IPS-15b (cell line): ENCODE measurements at regions not wholly inside any gene's neighbourhood (a gene's known extent, or its start where the extent isn't known, plus 50 kb on each side); places are given as distances from the start of the nearest gene placed in this dataset.
"Not testable (repeated sequence)": the region's sequence is repeated elsewhere in the genome, so short reads cannot be mapped to it uniquely, and the experiment has no call there.

Source experiments
- H3K27me3 ChIP-seq: one replicate; pipeline ENCODE4 v1.6.1; 2013; ENCODE audit warnings: low read length; ENCODE audit not compliant: control insufficient read depth, insufficient read depth
- H3K36me3 ChIP-seq: one replicate; pipeline ENCODE4 v1.6.1; 2013; ENCODE audit warnings: low read length; ENCODE audit not compliant: control insufficient read depth, insufficient read depth
- H3K4me1 ChIP-seq: one replicate; pipeline ENCODE4 v1.6.1; 2013; ENCODE audit warnings: mild to moderate bottlenecking, low read length; ENCODE audit not compliant: control insufficient read depth, insufficient read depth
- H3K4me3 ChIP-seq: one replicate; pipeline ENCODE4 v1.5.1; 2013; ENCODE audit warnings: low read depth, low read length
- H3K9ac ChIP-seq: one replicate; pipeline ENCODE4 v1.6.1; 2013; ENCODE audit warnings: low read depth, mild to moderate bottlenecking, low read length
- H3K9me3 ChIP-seq: one replicate; pipeline ENCODE4 v1.6.1; 2013; ENCODE audit warnings: mild to moderate bottlenecking, low read length; ENCODE audit not compliant: control insufficient read depth, insufficient read depth

DNA sequence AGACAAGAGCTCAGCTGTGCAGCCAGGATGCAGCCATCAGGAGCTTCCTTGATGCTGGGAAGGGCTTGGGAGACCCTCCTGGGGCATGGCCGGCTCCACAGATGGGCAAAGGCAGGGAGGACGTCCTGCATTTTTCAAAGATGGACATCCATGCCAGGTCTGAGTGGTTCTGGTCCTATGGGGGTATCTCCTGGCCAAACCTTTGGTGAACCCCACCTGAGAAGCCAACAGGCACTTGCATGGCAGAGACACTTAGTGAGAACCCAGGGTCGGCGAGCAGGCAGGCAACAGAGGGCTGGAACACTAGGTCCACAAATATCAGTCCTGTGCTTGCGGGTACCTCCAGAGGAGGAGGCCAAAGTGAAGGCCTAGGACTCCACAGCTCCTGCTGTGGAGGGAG is 70.0 kb downstream of the KCTD15 start:
- no peak overlapping the region for H3K9ac ChIP-seq
- peaks cover 7% of the 10 kb centered on the region for H3K4me1 ChIP-seq
- no peaks in the 10 kb centered on the region for H3K9me3 ChIP-seq
- H3K27me3 ChIP-seq, result no peaks in the 10 kb centered on the region
- no peaks in the 10 kb centered on the region for H3K36me3 ChIP-seq
- H3K4me3 ChIP-seq, result no peak overlapping the region

DNA sequence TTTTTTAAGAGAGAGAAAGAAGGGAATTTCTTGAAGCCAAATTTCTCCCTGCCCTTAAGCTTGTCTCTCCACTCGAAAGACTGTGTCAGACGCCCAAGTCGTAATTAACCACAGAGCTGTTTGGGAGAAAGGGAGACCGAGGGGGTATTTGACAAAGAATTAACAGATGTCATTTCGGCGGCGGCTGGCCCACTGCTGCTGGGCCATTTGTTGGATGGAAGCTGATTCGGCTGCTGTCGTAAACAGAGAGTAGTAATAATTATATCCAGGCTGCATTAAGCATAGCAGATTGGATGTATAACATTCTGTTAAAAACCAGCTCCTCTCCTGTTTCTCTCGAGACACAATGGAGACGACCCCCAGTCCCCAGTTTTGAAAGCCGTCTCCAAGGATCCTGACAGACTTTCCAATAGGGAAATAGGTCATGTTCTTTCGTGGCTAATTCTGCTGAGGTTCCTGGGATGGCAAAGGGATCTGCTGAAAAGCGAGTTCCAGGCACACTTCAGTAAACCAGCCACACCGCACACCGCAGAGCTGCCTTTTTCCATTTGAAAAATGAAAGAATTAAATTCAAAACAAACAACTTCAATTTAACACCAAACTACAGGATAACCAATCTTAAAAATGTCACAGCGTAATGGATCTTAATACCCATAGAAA is 71.5 kb downstream of the KCTD15 start:
- no peak overlapping the region for H3K9ac ChIP-seq
- no peaks in the 10 kb centered on the region for H3K9me3 ChIP-seq
- H3K4me3 ChIP-seq, result no peak overlapping the region

DNA sequence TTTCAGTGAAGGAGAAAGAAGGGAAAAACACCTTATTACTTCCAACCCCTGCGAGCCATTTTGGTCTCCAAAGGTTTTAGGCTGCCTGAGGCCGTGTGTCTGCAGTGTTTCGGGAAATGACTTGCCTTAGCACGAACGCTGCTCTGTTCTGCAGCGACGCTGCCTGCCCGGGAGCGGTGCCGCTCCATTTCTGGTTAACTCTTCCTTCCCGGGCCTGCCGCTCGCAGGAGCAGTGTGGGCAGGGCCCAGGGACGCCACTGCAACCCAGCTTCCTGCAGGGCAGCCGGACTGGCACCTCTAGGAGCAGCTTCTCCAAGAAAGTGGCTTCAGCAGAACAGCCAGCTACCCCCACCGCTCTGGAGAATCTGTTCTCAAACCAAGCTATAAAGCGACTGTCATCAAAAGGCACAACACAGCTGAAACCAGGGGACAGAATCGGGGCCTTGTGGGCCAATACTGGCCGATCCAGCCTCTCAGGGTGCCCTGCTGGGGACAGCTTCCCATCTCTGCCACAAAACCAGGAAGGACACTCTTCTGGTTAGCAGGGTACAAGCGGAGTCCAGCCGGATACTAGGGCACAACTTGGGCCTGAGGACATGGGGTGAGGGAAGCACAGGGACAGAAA is 72.2 kb downstream of the KCTD15 start:
- Histone ChIP-seq H3K4me3 (no peak overlapping the region), H3K27me3 (no peaks in the 10 kb centered on the region), H3K36me3 (no peaks in the 10 kb centered on the region), H3K4me1 (peaks cover 7% of the 10 kb centered on the region), H3K9ac (peak overlapping the region; percentile 47), H3K9me3 (no peaks in the 10 kb centered on the region)

More for the DNA sequence above, 71.5 kb downstream of the KCTD15 start:
- peaks cover 7% of the 10 kb centered on the region for H3K4me1 ChIP-seq
- H3K36me3 ChIP-seq, result no peaks in the 10 kb centered on the region
- no peaks in the 10 kb centered on the region for H3K27me3 ChIP-seq

DNA sequence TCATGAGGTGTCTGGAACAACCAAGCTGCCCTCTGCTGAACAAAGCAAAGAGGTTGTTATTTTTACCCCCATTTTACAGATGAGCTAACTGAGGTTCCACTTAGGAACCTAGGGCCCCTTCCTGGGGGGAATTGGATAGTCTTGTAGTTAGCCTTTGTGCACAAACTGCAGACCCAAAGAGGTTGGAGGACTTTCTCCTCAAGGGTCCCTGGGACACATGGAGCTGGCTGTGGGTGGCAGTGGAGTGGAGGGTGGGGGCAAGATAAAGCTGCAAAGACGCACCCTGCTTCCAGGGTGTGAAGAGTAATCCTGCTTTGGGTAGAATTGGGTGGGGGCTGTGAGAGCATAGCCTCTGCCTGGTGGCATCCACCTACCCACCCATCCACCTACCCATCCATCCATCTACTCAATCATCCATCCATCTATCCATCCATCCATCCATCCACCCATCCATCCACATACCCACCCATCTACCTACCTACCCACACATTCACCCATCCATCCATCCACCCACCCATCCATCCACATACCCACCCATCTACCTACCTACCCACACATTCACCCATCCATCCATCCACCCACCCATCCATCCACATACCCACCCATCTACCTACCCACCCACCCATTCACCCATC is 73.7 kb downstream of the KCTD15 start:
- H3K36me3 ChIP-seq, H3K4me3 ChIP-seq, H3K27me3 ChIP-seq, H3K9me3 ChIP-seq, H3K4me1 ChIP-seq, H3K9ac ChIP-seq: not testable (repeated sequence)

DNA sequence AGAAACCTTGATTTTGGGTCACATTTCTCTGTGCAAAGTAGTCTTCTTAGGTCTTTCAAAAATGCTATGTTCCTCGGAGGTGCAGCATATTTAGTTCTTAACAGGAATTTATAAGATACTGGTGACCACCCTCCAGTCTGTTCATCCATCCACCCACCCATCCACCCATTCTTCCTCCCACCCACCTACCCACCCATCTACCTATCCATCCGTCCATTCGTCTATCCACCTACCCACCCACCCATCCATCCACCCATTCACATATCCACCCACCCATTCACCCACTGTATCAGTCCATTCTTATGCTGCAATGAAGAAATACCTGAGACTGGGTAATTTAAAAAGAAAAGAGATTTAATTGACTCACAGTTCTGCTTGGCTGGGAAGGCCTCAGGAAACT is 74.9 kb downstream of the KCTD15 start:
- no peaks in the 10 kb centered on the region for H3K27me3 ChIP-seq
- H3K36me3 ChIP-seq, result no peaks in the 10 kb centered on the region
- no peak overlapping the region for H3K9ac ChIP-seq

DNA sequence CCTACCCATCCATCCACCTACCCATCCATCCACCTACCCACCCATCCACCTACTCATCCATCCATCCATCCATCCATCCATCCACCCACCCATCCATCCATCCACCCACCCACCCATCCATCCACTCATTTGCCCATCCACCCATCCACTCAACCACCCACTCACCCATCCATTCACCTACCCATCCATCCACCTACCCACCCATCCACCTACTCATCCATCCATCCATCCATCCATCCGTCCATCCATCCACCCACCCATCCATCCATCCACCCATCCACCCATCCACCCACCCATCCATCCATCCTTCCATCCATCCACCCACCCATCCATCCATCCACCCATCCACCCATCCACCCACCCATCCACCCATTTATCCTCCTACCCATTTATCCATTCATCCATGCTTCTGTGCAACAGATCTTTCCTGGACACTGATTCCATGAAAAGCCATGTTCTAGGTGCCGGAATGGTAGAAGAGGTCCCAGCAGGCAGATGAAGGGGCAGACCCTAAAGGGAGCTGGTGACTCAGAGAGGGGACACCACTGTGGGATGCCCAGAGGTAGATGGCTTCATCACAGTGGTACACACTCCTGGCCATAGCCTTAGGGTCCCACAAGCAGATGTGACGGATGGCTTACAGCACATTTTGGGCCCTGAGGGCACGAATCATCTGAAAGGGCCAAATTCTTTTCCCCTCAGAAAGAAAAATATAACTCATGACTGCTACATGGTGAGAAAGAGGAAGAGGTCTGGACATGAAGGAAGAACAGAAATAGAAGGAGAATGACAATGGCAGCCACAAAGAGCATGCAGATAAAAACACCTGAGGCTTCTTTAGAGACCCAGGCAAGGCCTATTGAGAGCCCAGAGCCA is 76.0 kb downstream of the KCTD15 start:
- no peak overlapping the region for H3K9ac ChIP-seq
- H3K36me3 ChIP-seq, result no peaks in the 10 kb centered on the region
- H3K27me3 ChIP-seq, result no peaks in the 10 kb centered on the region
- H3K4me3 ChIP-seq, result no peak overlapping the region
- H3K4me1 ChIP-seq, result peaks cover 7% of the 10 kb centered on the region
- H3K9me3 ChIP-seq, result no peaks in the 10 kb centered on the region

More for the DNA sequence above, 74.9 kb downstream of the KCTD15 start:
- Histone ChIP-seq H3K4me1 (peaks cover 7% of the 10 kb centered on the region), H3K9me3 (no peaks in the 10 kb centered on the region), H3K4me3 (no peak overlapping the region)

DNA sequence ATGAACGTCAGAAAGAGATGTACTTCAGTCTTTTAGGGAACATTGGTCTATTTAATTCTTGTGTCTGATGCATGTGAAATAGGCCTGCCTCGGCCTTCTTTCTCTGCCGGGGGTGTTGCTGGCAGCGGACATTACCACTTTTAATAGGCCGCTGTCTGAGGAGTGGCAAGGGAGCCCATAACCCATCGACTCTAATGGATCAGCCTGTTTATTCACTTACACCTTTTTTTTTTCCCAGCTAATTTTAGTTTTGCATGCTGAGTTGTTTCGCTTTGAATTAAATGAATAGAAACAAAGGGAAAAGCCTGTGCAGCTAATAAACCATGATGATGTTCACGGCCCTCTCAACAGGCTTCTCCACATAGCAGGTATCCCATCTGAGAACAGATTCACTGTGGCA is 78.4 kb downstream of the KCTD15 start:
- Histone ChIP-seq H3K27me3 (no peaks in the 10 kb centered on the region), H3K9me3 (no peaks in the 10 kb centered on the region), H3K4me1 (no peaks in the 10 kb centered on the region), H3K36me3 (no peaks in the 10 kb centered on the region), H3K4me3 (no peak overlapping the region), H3K9ac (no peak overlapping the region)

DNA sequence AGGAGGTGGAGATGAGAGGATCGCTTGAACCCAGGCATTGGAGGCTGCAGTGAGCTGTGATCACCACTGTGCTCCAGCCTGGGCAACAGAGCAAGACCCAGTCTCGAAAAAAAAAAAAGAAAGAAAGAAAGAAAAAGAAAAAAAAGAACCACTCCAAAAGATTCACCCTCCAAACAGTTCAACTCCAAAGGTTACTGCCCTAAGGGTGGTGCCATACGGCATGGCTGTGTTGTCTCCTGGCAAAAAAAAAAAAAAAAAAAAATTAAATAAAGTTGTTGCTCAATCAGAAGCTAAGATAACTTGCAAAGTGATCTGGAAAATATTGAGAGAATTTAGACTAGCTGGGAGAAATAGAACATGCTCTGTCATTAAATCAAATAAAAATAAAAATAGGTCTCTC is 79.5 kb downstream of the KCTD15 start:
- no peaks in the 10 kb centered on the region for H3K36me3 ChIP-seq
- H3K27me3 ChIP-seq, result no peaks in the 10 kb centered on the region

DNA sequence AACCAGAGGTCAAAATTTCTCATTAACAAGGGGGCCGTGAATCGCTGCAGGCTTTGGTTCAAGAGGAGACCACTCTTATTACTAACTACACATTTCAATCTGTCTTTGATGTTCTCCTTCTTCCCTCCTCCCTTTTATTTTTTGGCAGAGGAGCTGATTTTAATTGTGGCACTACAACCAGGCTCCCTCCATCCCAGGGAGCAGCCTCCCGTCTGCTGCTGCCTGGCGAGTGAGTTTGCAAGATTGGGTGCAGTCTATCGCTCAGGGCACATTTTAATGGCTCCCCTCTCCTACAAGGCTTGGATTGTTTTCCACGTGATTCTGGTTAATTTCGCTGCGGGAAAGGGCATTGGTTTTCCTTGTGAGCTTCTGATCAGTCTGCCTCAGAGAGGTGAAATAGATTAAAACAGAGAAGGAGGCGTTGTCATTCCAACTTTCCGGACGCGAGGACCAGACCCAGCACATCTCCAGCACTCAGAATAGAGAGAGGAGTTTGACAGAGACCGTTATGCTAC is 81.4 kb downstream of the KCTD15 start:
- H3K9me3 ChIP-seq, result no peaks in the 10 kb centered on the region
- no peaks in the 10 kb centered on the region for H3K36me3 ChIP-seq
- no peaks in the 10 kb centered on the region for H3K27me3 ChIP-seq
- H3K4me3 ChIP-seq, result no peak overlapping the region
- H3K9ac ChIP-seq, result no peak overlapping the region
- no peaks in the 10 kb centered on the region for H3K4me1 ChIP-seq

More for the DNA sequence above, 79.5 kb downstream of the KCTD15 start:
- H3K9me3 ChIP-seq, result no peaks in the 10 kb centered on the region
- H3K4me1 ChIP-seq, result no peaks in the 10 kb centered on the region
- H3K9ac ChIP-seq, result no peak overlapping the region
- H3K4me3 ChIP-seq, result no peak overlapping the region

DNA sequence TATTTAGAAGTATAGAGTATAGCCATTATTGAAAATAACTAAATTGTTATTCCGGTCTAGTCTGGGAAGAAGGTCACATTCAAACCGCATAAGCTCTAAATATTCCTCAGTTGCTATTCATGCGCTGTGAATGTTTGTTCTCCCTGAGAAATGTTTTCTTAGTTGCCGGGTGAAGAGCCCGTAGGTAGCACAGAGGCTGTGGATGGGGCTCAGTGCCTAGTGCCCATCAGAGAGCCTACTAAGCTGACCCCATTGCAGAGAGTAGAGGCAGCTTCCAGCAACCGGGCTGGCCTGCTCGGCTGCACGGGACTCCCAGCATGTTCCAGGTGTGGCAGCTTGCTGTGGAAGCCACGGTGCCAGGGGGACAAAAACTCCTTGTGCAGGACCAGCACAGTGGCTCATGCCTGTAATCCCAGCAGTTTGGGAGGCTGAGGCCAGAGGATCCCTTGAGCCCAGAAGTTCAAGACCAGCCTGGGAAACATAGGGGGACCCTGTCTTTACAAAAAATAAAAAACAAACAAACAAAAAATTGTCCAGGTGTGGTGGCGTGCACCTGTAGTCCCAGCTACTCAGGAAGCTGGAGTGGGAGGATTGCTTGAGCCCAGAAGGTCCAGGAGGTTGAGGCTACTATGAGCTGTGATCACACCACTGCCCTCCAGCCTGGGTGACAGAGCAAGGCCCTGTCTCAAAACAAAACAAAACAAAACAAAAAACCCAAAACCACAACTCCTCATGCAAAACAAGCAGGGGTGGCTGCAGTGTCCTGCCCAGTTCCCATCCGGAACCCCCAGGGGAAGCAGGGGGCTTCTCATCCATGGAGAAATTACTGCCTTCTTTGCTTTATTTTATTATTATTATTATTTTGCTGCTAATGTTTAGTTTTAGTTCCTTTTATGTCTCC is 82.5 kb downstream of the KCTD15 start:
- H3K9me3 ChIP-seq, result no peaks in the 10 kb centered on the region
- H3K36me3 ChIP-seq, result no peaks in the 10 kb centered on the region
- peaks cover 7% of the 10 kb centered on the region for H3K4me1 ChIP-seq
- H3K4me3 ChIP-seq, result no peak overlapping the region
- H3K27me3 ChIP-seq, result no peaks in the 10 kb centered on the region
- no peak overlapping the region for H3K9ac ChIP-seq
